GM19324 (cell line): ENCODE measurements at regions not wholly inside any gene's neighbourhood (a gene's known extent, or its start where the extent isn't known, plus 50 kb on each side); places are given as distances from the start of the nearest gene placed in this dataset.
"Not testable (repeated sequence)": the region's sequence is repeated elsewhere in the genome, so short reads cannot be mapped to it uniquely, and the experiment has no call there.

ENCODE experiments used
- ATAC-seq: cut with Tn5 transposase; IDR thresholded peaks from one replicate; pipeline ENCODE4 v1.9.1; 2021; ENCODE audit warnings: mild to moderate bottlenecking, moderate library complexity; ENCODE audit not compliant: unreplicated experiment, low FRiP score

DNA sequence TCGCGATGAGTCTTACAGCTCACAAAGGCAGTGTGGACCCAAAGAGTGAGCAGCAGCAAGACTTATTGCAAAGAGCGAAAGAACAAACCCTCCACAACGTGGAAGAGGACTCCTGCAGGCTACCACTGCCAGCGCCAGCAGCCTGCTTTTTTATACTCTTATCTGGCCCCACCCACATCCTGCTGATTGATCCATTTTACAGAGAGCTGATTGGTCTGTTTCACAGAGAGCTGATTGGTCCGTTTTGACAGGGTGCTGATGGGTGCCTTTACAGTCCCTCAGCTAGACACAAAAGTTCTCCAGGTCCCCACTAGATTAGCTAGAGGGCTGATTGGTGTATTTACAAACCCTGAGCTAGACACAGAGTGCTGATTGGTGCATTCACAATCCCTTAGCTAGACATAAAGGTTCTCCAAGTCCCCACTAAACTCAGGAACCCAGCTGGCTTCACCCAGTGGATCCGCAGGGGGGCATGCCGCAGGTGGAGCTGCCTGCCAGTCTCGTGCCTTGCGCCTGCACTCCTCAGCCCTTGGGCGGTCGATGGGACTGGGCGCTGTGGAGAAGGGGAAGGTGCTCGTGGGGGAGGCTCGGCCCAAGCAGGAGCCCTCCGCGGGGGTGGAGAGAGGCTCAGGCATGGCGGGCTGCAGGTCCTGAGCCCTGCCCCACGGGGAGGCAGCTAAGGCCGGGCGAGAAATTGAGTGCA is 75.7 kb downstream of the QDPR start:
- ATAC-seq = not testable (repeated sequence)

DNA sequence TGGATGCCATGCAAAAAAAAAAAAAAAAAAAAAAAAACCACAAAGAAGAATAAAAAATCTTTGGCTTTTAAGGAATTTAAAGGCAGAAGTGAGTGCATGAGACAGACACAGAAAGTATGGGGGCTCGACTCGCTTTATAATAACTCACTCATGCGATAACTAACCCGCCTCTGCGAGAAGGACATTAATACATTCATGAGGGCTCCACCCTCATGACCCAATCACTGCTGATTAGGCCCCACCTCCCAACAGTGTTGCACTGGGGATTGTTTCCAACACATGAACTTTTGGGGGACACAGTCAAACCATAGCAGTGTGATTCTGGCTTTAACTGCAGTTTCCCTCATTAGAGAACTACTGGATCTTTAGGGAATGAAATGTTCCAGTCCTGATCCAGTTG is 78.1 kb downstream of the QDPR start:
- ATAC-seq = no peak

DNA sequence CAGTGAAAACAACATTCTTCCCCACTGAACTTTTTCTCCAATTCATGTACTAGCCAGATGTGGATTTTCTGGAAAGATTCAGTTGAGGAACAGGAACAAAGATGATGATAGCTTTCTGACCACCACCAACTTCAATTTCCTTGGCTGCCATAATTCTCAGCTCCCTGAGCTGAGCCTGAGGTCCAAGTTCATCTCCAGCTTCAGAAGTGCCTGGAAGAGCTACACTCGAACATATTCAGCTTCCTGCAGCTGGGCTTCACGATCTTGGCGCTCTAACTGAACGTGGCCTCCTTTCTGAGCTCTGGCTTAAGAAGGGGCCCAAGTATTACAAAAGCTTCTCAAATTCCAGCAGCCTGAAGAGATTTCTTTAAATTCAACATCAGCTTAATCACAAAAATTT is 83.9 kb downstream of the QDPR start:
- ATAC-seq = no peak

DNA sequence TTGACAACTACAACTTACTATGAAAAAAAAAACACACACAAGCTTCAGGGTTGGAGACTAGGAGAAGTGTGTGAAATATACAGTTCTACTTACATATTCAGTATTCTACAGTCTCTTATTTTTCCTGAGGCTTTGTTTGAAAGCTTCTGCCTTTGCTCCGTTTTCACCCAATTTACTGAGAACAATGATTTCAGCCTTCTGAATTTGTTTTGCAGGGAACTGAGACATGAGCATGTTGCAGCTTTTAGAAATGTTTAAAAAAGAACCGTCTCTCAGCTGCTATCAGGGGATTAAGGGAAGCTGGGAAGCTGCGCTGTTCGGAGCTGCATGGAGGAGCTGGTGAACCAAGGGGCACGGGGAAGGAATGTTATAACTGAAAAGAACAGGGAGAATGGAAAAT is 85.7 kb downstream of the QDPR start:
- no peak for ATAC-seq

DNA sequence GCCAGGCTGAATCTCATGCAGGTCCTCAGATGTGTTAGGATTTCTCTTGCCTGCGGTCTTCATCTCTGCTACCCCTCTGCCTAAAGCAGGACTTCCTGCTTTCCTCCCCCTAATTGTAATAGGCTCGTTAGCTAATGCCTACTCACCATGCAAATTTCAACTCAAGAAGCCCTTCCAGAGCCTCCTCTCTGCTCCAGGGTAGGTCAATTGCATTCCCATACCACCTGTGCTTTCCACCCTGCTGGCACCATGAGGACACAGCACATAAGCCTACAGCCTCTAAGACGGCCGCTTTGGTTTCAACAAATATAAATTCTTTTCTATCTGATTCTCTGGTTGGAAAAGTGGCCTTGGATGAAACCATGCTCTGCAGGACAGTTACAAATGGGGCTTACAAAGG is 93.9 kb downstream of the QDPR start:
- ATAC-seq = no peak

DNA sequence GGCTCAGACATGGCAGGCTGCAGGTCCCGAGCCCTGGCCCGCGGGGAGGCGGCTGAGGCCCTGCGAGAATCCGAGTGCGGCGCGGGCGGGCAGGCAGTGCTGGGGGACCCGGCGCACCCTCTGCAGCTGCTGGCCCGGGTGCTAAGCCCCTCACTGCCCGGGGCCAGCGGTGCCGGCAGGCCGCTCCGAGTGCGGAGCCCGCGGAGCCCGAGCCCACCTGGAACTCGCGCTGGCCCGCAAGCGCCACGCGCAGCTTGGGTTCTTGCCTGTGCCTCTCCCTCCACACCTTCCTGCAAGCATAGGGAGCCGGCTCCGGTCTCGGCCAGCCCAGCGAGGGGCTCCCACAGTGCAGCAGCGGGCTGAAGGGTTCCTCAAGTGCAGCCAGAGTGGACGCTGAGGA is 97.5 kb downstream of the QDPR start:
- ATAC-seq = no peak

DNA sequence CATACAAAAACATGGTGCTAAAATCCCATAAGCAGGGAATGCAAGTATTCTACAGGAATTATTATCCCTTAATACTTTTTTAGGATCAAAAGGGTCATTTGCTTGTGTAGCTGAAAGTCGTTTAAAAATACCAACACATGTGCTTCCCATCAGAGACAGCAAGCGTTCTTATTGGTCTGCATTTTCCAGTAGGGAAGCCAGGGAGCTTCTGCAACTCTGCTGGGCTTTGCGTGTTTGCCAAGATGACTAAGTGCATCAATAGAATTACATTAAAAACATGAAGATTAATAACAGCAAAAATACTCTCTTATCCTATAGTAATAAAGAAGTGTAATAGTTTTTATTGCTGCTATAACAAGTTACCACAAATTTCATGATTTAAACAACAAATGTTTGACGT is 111.2 kb downstream of the QDPR start:
- ATAC-seq = no peak

DNA sequence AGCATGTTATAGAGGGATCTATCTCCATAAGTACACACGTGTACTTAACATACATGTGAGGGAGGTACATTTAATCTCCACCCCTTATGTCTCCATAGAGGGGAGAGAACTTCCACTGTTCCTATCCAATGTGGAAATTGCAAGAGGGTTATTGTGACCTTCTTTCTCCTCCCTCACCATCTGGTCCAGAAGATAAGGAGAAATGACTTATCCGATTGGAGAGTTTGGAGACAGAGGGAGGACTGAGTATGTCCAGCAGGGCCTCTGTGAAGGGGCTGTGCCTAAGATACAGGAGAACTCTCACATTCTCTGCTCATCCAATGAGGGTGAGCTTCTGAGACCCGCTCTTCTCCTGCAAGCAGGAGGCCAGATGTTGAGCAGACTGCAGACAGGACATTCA is 113.1 kb downstream of the QDPR start:
- no peak for ATAC-seq

DNA sequence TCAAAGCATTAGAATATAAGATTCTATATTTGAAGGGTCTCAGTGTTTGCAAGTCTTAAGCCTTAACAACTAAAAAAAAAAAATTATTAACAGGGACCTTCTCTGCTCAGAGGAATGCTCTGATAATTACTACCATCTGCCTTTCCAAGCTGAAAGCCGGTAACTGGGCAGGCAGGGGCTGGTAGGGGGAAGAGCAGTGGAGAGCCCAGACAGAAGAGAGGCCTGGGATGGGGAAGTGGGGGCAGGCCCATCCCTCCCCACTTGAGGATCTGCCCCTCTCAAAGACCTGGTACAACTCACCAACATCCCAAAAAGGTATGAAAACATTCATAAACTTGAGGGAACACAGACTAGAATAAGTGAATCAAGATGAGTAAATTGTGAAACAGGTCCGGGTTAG is 113.9 kb downstream of the QDPR start:
- no peak for ATAC-seq

DNA sequence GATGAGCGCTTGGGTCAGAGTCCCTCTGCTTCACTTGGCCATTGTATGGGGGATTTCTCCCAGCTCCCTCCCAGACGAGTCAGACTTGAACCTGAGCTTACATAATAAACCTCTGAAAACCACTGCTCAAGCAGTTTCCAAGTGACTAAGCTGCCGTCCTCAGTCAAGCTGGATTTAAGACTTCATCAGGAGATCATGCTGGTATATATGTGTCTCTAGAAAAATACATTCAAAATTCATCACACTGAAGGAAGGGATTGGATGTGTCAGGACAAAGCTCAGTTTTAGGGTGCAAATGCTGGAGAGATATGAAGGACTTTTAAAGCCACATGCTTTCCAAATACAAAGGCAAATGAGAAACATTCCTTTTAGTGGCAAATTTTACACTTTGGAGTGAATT is 114.3 kb downstream of the QDPR start:
- no peak for ATAC-seq

DNA sequence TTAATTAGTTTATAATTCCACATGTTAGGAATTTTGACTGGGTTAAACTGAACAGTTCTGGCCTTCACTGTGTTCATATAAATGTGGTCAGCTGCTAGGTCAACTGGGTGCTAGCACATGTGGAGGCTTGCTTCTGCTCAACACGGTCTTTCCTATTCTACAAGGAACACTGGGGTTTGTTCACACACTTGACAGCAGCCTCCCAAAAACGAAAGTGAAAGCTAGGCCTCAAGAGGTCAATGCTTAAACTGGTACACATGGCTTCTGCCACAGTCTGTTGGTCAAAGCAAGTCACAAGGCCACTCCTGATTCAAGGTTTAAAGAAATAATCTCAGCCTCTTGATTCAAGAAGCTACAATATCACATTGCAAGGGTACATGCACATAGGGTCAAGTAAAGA is 126.5 kb downstream of the QDPR start:
- ATAC-seq = no peak

DNA sequence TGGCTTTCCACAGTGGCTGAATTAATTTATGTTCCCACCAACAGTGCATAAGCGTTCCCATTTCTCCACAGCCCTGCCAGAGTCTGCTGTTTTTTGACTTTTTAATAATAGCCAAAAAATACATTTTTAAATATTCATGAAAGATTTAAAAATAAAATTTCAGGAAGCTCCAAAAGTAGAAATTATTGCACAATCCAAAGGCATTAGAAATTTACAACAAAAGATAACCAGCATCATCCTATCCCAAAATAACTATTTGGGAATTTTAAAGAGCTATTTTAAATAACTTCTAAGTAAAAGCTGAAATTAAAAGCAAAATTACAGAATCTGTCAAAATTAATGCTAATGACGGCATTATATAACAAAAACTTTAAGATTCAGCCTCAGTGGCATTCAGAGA is 131.5 kb downstream of the QDPR start:
- no peak for ATAC-seq

DNA sequence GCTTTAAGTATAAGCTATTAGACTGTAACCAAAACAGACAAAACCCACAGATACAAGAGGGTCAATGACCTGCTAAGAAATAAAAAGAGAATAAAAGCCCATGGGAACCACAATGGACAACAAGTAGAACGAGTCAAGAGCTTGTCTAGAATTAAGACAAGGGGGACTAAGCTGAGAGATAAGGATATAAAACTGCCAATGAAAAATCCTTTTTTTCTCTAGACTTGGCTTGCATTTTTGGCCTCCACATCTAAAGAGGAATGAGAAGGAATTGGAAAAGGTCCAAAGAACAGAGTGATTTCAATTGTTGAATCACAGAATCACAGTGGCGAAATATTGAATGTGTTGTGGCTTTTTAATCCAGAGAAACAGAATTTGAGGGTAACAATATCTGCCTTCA is 135.7 kb downstream of the QDPR start:
- ATAC-seq = no peak

DNA sequence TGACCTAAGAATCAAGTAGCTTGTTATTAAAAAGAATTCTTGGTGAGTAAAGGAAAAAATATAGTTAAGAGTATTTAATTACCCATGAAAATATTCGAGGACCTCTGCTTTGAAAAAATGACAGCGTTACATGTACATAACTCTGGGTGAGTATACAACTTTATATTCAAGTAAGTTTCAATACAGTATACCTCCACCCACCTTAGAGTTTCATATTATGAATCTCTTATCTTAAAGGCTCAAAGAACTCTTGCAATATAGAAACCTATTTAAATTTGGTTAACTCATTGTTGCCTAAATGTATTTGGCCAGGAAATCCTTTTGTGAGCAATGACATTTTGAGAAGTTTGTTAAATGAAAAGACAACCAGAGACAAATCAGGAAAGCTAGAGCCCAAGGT is 138.2 kb downstream of the QDPR start:
- no peak for ATAC-seq

DNA sequence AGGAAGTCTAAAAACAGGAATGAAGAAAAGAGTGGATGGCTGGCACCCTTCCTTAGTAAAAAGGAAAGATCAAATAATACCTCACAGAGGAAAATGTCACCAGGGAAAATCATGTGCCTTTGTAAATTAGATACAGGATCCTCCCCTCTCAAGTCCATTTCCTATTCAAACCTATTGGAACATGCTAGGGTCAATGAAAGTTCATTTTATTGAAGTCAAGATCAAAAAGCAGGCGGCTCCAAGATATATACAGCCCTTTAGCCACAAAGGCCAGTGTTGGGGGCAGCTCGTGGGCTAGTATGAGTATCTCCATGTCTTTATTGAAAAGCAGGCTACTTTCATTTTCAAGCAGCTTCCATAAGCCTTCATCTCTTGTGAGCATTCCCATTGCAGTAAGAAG is 141.1 kb downstream of the QDPR start:
- no peak for ATAC-seq

DNA sequence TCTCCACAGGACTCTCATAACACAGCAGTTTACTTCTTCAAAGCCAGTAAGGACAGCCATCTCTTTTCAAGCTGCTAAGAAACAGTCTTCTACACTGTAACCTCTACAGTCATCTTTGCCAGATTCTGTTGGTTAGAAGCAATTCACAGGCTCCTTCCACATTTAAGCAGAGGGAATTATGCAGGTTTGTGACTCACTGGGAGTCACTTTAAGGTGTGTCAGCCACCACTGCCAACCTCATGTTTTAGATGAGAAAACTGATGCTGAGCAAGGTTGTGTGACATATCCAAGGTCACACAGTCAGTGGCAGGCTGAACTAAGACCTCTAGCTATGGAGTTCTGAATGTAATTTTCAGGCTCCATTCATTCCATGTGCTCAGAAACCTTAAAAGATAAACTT is 143.5 kb downstream of the QDPR start:
- ATAC-seq = no peak

DNA sequence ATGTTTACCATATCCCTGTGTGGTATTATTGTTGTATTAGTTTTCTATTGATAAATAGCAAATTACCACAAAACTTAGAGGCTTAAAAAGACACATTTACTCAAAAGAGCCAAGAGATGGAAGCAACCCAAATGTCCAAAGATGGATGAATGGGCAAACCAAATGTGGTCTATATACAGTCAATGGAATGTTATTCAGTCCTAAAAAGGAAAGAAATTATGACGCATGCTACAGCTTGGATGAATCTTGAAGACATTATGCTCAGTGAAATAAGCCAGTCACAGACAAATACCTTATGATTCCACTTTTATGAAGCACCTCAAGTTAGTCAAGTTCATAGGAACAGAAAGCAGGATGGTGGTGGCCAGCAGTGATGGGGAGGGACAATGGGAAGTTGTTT is 144.7 kb downstream of the QDPR start:
- ATAC-seq = no peak

DNA sequence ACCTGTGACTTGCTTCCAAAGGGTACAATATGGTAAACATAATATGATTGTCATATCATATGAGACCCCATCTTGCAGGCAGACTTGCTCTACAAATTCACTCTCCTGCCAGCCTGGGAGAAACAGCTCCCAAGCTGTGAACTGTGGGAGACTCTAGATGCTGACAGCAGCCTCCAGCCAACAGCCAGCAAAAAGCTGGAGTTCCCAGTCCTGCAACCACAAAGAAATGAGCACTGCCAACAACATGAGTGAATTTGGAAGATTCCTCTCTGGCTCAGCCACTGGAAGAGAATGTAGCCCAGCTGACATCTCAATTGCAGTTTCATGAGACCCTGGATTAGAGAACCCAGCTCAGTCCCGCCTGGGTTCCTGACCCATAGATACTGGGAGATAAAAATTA is 145.4 kb downstream of the QDPR start:
- no peak for ATAC-seq

DNA sequence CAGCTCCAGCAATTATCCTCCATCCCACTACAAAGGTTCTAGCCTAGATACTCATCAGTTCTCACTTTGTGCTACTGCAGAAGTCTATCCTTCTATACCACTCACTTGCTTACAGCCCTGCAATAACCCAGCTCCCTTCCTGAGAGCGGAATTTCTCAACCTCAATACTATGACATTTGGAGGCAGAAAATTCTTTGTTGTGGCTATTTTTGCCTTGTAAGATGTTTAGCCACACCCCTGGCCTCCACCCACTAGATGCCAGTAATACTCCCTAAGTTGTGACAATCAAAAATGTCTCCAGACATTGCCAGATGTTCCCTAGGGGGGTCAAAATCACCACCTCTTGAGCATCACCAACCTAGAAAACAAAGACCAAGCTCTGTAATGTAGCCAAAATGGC is 149.5 kb downstream of the QDPR start:
- no peak for ATAC-seq

DNA sequence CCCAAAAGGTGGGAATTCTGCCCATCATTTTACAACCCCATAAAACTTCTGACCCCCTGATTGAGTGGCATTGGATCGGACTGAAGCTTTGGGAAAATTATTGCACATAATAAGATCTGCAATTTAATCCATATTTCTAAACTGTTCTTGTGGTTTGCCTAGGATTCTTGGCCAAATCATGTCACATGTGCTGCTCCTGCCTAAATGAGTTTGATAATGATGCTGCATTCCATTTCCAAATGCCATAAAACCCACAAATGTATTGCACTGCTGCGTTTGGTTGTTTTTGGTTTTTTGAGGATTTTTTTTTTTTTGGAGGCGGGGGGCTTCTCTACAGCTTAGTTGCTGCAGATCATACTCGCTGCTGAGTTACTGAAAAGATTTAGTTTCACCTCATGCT is 153.6 kb downstream of the QDPR start:
- no peak for ATAC-seq

DNA sequence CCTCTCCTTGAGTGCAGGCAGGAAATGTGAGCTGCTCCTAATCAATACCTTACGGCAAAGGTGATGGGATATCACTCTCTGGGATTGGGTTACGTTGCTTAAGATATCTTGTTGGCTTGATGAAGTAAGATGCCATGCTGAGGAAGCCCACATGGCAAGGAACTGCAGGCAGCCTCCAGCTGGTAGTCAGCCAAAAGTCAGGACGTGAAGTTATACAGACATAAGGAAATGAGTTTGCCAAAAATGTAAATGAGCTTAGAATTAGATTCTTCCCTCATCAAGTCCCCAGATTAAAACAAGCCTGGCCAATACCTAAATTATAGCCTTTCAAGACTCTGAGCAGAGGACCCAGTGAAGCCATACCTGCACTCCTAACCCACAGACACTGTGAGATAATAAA is 155.0 kb downstream of the QDPR start:
- no peak for ATAC-seq

DNA sequence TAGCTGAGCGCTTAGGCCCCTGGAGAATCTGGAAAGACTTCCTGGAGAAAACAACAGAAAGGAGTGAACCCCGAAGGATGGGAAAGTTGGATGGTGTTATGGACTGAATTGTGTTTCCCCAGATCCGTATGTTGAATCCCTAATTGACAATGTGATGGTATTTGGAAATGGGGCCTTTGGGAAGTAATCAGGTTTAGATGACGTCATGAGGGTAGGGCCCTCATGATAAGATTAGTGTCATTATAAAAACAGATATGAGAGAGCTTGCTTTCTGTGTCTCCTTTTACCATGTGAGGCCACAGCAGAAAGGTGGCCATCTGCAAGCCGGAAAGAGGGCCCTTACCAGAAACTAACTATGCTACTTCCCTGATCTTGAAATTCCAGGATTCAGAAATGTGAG is 159.5 kb downstream of the QDPR start:
- ATAC-seq = no peak

DNA sequence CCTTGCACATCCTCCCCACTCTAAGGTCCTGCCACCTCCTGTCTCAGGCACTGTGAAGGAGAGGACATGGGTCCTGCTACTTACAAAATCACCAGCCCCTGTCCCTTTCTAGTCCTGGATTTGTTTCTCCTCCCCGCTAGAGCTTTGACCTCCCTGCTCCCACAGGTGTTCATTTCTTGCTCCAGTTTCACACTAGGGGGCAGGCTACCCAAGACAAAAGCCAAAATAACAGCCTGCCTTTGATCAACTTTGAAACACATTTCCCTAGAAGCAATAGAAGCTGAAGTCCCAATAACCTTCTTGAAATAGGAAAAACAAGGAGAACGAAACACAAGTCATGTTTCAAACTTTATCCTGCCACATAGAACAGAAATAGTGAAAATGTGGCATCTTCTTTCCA is 164.4 kb downstream of the QDPR start:
- no peak for ATAC-seq
